ENCODE measurements at regions not wholly inside any gene's neighbourhood (a gene's known extent, or its start where the extent isn't known, plus 50 kb on each side); places are given as distances from the start of the nearest gene placed in this dataset.

GRCh38 chr6:48833916-48834315 lies 629.1 kb downstream of the MMUT start:
- TF ChIP-seq CTCF (conservative IDR thresholded peaks at IDR 0.05) (no peak), ZFX (IDR thresholded peaks at IDR 0.05) (no peak)

All from C4-2B (cell line).